ENCODE measurements at regions not wholly inside any gene's neighbourhood (a gene's known extent, or its start where the extent isn't known, plus 50 kb on each side); places are given as distances from the start of the nearest gene placed in this dataset.

DNA sequence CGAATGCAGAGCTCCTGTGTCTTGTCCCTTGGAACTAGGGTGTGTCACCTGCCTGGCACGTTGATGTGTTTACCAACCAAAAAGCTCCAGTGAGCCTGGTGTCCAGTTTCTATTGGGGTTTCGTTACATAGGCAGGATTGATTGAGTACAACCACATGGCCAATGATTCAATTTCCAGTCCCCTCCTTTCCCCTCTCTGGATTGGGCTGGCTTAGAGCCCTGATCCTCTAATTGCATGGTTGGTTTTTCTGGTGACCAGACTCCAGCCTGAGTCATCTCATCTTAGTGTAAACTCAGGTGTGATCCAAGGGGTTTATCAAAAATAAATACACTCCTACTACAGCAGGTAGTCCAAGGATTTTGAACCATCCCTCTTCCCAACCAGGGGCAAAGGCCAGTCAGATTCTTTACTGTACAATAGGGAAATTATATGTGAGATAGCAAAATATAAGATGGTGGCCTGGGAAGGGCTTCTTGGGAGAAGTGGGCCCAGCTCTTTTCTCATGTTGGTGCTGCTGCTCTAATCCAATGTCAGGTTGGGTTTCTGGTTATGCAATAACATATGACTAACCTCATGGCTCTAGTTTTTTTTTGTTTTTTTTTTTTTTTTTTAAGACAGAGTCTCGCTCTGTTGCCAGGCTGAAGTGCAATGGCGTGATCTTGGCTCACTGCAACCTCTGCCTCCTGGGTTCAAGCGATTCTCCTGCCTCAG lies 64.7 kb upstream of the MGAT5 start:
- H3K27me3 ChIP-seq (replicated peaks; ENCODE audit: control insufficient read depth, insufficient read depth, low read length): no peaks in the 10 kb centered on the region
- no peaks in the 10 kb centered on the region for H3K9me3 ChIP-seq (ENCODE audit: control insufficient read depth, low read length)
- H3K4me1 ChIP-seq (ENCODE audit: control insufficient read depth, insufficient read depth, low read length): peaks cover 11% of the 10 kb centered on the region
- no peaks in the 10 kb centered on the region for H3K36me3 ChIP-seq (ENCODE audit: control insufficient read depth, insufficient read depth, low read length, severe bottlenecking)
- no peak overlapping the region for H3K4me3 ChIP-seq (ENCODE audit: low read length)
- DNase-seq (ENCODE audit: low read depth): peak; percentile 45
- no peak overlapping the region for H3K9ac ChIP-seq (ENCODE audit: low read length)

DNA sequence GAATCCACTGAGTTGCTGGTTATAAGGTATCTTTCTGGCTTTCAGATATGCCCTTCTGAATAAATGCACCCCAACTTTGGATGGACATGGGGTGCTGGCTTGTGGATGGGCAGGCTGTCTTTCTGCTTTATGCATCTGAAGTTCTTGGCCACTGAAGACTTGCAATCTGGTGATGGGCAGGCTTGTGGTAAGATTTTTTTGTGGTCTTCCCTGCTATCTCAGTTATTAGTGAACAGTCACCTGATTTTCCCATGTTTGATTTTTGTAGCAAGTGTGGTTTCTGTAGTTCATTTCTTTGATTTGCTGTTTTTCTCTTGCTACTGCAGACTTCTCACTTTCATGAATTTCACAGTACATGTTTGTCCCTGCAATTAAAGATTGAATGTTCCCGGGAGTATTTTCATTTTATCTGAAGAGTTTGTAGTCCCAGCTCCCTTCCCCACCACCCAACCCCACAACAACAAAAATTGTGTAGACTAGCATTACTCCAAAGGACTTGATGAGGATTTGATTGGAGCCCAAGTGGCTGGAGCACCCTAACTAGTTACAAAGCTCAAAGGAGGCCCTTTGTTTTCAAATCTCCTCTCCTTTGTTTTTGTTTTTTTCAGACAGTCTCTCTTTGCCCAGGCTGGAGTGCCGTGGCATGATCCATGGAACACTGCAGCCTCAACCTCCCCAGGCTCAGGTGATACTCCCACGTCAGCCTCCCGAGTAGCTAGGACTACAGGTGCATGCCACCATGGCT lies 63.6 kb upstream of the MGAT5 start:
- Histone ChIP-seq H3K27me3 (replicated peaks; ENCODE audit: control insufficient read depth, insufficient read depth, low read length) (no peaks in the 10 kb centered on the region), H3K36me3 (ENCODE audit: control insufficient read depth, insufficient read depth, low read length, severe bottlenecking) (no peaks in the 10 kb centered on the region), H3K9ac (ENCODE audit: low read length) (no peak overlapping the region), H3K9me3 (ENCODE audit: control insufficient read depth, low read length) (no peaks in the 10 kb centered on the region), H3K4me3 (ENCODE audit: low read length) (no peak overlapping the region), H3K4me1 (ENCODE audit: control insufficient read depth, insufficient read depth, low read length) (peaks cover 11% of the 10 kb centered on the region)
- no peak for DNase-seq (ENCODE audit: low read depth)

DNA sequence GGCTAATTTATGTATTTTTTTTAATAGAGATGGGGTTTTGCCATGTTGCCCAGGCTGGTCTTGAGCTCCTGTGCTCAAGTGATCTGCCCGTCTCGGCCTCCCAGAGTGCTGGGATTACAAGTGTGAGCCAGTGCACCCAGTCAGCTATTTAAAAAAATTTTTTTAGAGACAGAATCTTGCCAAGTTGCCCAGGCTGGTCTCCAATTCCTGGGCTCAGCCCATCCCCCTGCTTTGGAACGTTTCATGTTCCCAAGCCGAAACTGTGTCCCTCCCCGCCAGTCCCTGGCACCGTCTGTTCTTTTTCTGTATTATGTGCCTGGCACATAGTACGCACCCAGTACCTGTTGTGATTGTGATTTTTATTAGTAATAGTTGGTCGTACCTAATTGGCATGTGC lies 63.1 kb upstream of the MGAT5 start:
- H3K9ac ChIP-seq (ENCODE audit: low read length): no peak overlapping the region
- no peaks in the 10 kb centered on the region for H3K27me3 ChIP-seq (replicated peaks; ENCODE audit: control insufficient read depth, insufficient read depth, low read length)
- H3K9me3 ChIP-seq (ENCODE audit: control insufficient read depth, low read length): no peaks in the 10 kb centered on the region
- DNase-seq (ENCODE audit: low read depth): no peak
- no peaks in the 10 kb centered on the region for H3K36me3 ChIP-seq (ENCODE audit: control insufficient read depth, insufficient read depth, low read length, severe bottlenecking)
- H3K4me1 ChIP-seq (ENCODE audit: control insufficient read depth, insufficient read depth, low read length): peaks cover 11% of the 10 kb centered on the region
- H3K4me3 ChIP-seq (ENCODE audit: low read length): no peak overlapping the region

DNA sequence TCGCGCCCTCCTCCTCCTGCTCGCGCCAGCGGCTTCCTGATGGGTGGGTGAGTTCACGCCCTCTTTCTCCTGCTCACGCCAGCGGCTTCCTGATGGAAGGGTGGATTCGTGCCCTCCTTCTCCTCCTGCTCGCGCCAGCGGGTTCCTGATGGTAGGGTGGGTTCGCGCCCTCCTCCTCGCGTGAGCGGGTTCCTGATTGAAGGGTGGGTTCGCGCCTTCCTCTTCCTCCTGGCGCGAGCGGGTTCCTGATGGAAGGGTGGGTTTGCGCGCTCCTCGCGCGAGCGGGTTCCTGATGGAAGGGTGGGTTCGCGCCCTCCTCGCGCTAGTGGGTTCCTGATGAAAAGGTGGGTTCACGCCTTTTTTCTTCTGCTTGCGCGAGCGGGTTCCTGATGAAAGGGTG lies 62.0 kb upstream of the MGAT5 start:
- Histone ChIP-seq H3K4me3 (ENCODE audit: low read length) (no peak overlapping the region), H3K27me3 (replicated peaks; ENCODE audit: control insufficient read depth, insufficient read depth, low read length) (no peaks in the 10 kb centered on the region), H3K36me3 (ENCODE audit: control insufficient read depth, insufficient read depth, low read length, severe bottlenecking) (no peaks in the 10 kb centered on the region), H3K9ac (ENCODE audit: low read length) (no peak overlapping the region), H3K9me3 (ENCODE audit: control insufficient read depth, low read length) (no peaks in the 10 kb centered on the region), H3K4me1 (ENCODE audit: control insufficient read depth, insufficient read depth, low read length) (peaks cover 11% of the 10 kb centered on the region)
- no peak for DNase-seq (ENCODE audit: low read depth)

DNA sequence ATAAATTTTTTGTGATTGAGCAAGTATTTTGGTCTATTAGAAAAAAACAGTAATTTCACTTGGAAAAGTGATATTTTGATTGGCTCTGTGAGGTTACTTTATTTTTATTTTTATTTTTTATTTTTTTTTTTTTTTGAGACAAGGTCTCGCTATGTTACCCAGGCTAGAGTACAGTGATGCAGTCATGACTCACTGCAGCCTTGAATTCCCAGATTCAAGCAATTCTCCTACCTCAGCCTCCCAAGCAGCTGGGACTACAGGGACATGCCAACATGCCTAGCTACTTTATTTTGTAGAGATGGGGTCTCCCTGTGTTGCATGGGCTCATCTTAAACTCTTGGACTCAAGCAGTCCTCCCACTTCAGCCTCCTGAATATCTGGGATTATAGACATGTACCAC lies 60.9 kb upstream of the MGAT5 start:
- Histone ChIP-seq H3K9ac (ENCODE audit: low read length) (no peak overlapping the region), H3K4me3 (ENCODE audit: low read length) (no peak overlapping the region), H3K9me3 (ENCODE audit: control insufficient read depth, low read length) (no peaks in the 10 kb centered on the region), H3K4me1 (ENCODE audit: control insufficient read depth, insufficient read depth, low read length) (peaks cover 11% of the 10 kb centered on the region), H3K36me3 (ENCODE audit: control insufficient read depth, insufficient read depth, low read length, severe bottlenecking) (no peaks in the 10 kb centered on the region), H3K27me3 (replicated peaks; ENCODE audit: control insufficient read depth, insufficient read depth, low read length) (no peaks in the 10 kb centered on the region)
- DNase-seq (ENCODE audit: low read depth): no peak

DNA sequence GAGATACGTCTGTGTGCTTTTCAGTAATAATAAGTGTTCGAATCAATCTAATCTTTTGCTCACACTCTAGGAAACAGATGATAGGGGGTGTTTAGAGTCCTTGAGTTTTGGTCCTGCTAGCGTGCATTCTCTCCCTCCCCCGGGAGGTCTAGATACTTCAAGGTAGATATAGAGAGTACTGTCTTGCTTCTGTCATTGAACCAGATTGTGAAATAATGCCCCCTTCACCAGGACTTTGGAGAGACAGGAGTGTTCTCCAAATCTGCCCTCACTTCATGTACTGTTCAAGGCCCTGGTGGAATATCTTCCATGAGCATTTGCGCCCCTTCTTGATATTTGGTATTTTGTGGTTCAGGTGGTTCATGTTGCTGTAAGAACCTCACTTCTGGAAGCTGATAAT lies 59.4 kb upstream of the MGAT5 start:
- Histone ChIP-seq H3K27me3 (replicated peaks; ENCODE audit: control insufficient read depth, insufficient read depth, low read length) (no peaks in the 10 kb centered on the region), H3K4me1 (ENCODE audit: control insufficient read depth, insufficient read depth, low read length) (peaks cover 11% of the 10 kb centered on the region), H3K36me3 (ENCODE audit: control insufficient read depth, insufficient read depth, low read length, severe bottlenecking) (no peaks in the 10 kb centered on the region), H3K4me3 (ENCODE audit: low read length) (no peak overlapping the region), H3K9me3 (ENCODE audit: control insufficient read depth, low read length) (no peaks in the 10 kb centered on the region), H3K9ac (ENCODE audit: low read length) (no peak overlapping the region)
- DNase-seq (ENCODE audit: low read depth): no peak

DNA sequence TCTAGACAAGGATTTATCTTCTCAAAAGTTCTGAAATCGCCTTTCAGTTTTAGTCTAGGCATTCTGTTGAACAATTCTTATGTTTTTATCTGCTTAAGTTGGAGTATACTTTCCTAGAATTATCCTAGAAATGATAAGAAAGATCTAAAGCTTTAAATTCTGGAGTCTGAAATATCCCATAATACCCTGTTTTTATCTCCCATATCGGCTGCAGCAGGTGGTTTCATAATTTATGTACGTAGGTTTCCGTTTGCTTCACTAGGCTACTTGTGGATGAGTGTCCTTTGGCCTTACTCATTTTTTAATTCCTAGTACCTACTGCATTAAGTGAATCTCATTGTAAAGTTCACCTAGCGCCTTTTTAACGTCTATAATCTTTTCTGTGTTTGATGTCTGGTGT lies 58.5 kb upstream of the MGAT5 start:
- DNase-seq (ENCODE audit: low read depth): no peak
- Histone ChIP-seq H3K9me3 (ENCODE audit: control insufficient read depth, low read length) (no peaks in the 10 kb centered on the region), H3K4me1 (ENCODE audit: control insufficient read depth, insufficient read depth, low read length) (peaks cover 11% of the 10 kb centered on the region), H3K4me3 (ENCODE audit: low read length) (no peak overlapping the region), H3K9ac (ENCODE audit: low read length) (no peak overlapping the region), H3K36me3 (ENCODE audit: control insufficient read depth, insufficient read depth, low read length, severe bottlenecking) (no peaks in the 10 kb centered on the region), H3K27me3 (replicated peaks; ENCODE audit: control insufficient read depth, insufficient read depth, low read length) (no peaks in the 10 kb centered on the region)

DNA sequence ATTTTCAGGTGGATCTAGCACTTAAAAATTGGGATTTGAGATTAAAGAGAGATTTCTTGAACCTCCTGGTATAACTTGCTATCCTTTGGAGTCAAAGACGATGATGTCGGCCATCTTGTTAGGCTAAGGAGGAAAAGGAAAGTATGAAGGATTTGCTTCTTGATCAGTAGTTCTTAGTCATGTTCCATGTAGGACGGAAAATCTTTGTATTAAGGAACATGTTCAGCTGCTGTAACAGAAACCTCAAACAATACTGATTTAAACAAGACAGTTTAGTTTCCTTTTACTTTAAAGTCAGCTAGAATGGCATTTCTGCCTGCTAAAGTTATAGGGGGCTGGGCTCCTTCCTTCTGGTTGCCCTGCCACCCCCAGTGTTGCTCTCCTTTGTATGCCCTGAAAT lies 56.4 kb upstream of the MGAT5 start:
- Histone ChIP-seq H3K9ac (ENCODE audit: low read length) (no peak overlapping the region), H3K4me3 (ENCODE audit: low read length) (no peak overlapping the region), H3K27me3 (replicated peaks; ENCODE audit: control insufficient read depth, insufficient read depth, low read length) (no peaks in the 10 kb centered on the region), H3K36me3 (ENCODE audit: control insufficient read depth, insufficient read depth, low read length, severe bottlenecking) (no peaks in the 10 kb centered on the region), H3K4me1 (ENCODE audit: control insufficient read depth, insufficient read depth, low read length) (peaks cover 16% of the 10 kb centered on the region), H3K9me3 (ENCODE audit: control insufficient read depth, low read length) (no peaks in the 10 kb centered on the region)
- no peak for DNase-seq (ENCODE audit: low read depth)

DNA sequence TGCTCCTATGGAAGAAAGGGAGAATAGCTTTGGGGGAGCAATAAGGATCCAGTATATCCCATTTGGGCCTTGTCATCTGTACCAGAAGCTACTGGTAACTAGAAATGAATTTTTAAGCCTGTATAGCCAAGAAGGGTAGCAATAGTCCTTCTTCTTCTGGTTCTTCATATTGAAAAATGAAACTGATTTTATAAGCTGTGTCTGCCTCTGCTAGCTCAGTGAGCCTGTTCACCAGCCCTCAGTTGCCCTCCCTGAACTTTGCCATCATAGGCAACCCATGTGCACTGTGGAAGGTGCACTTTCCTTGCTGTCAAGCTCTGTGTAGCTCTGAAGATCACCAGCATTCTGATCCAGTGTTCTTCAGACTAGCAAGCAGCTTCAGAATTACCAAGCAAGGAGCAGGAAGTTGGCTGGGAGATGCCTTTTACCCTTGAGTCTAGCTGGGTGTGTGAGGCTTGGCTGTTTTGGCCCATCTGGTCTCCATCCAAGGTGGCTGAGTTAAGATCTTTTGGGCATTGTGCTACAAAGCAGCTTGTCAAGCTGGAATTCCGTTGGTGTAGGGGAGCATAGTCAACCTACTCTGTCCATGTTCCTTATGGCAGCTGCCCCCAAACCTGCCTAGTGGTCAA lies 55.8 kb upstream of the MGAT5 start:
- no peak overlapping the region for H3K4me3 ChIP-seq (ENCODE audit: low read length)

DNA sequence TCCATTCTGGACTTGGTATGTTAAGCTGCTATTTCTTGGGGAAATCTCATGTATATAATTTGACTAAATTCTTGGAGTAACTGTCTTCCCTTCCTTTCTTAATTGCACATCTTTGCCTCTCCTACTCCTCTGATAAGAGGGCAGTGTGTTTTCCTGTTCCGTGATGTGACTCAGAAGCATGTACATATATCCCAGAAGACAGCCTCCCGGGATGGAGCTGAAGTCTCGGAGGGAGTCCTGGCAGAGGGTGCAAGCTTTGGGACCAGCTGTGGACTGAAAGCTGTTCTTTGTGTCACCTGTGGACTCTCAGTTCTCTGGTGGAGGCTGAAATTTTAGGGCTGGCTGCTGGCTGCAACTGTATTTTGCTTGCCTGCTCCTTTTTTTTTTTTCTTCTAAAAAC lies 54.7 kb upstream of the MGAT5 start:
- Histone ChIP-seq H3K4me1 (ENCODE audit: control insufficient read depth, insufficient read depth, low read length) (peaks cover 10% of the 10 kb centered on the region), H3K27me3 (replicated peaks; ENCODE audit: control insufficient read depth, insufficient read depth, low read length) (no peaks in the 10 kb centered on the region), H3K36me3 (ENCODE audit: control insufficient read depth, insufficient read depth, low read length, severe bottlenecking) (no peaks in the 10 kb centered on the region), H3K9ac (ENCODE audit: low read length) (no peak overlapping the region), H3K4me3 (ENCODE audit: low read length) (no peak overlapping the region), H3K9me3 (ENCODE audit: control insufficient read depth, low read length) (no peaks in the 10 kb centered on the region)
- no peak for DNase-seq (ENCODE audit: low read depth)

More for the DNA sequence above, 55.8 kb upstream of the MGAT5 start:
- no peaks in the 10 kb centered on the region for H3K9me3 ChIP-seq (ENCODE audit: control insufficient read depth, low read length)
- H3K36me3 ChIP-seq (ENCODE audit: control insufficient read depth, insufficient read depth, low read length, severe bottlenecking): no peaks in the 10 kb centered on the region
- no peak overlapping the region for H3K9ac ChIP-seq (ENCODE audit: low read length)
- peaks cover 20% of the 10 kb centered on the region for H3K4me1 ChIP-seq (ENCODE audit: control insufficient read depth, insufficient read depth, low read length)
- H3K27me3 ChIP-seq (replicated peaks; ENCODE audit: control insufficient read depth, insufficient read depth, low read length): no peaks in the 10 kb centered on the region
- no peak for DNase-seq (ENCODE audit: low read depth)

DNA sequence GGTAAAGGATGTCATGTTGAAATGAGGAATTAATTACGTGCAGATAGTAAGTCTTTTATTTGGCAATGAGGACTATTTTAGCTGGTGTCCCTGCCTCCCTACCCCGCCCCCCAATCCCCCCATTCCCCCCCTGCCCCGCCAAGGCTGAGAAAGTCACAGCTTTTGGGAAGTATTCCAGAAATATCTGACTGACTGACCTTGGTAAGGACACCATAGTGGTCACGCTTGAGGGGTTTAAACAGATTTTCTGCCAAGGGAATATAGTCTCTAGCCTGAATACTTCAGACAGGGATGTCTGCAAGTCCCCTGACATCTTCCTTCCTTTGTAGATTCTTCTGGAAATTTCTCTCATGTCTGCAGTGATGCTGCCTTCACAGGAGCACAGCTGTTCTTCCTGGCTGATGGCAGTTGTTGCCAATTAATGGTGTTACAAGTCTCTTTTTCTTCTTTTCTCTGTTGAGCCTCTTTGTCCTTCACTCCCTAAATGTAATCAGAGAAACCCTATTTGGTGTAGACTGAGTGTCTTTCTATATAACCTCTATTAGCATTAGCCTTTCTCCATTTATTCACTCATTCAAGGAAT lies 53.7 kb upstream of the MGAT5 start:
- Histone ChIP-seq H3K4me3 (ENCODE audit: low read length) (no peak overlapping the region), H3K9ac (ENCODE audit: low read length) (no peak overlapping the region), H3K4me1 (ENCODE audit: control insufficient read depth, insufficient read depth, low read length) (peaks cover 9% of the 10 kb centered on the region), H3K9me3 (ENCODE audit: control insufficient read depth, low read length) (no peaks in the 10 kb centered on the region), H3K36me3 (ENCODE audit: control insufficient read depth, insufficient read depth, low read length, severe bottlenecking) (no peaks in the 10 kb centered on the region), H3K27me3 (replicated peaks; ENCODE audit: control insufficient read depth, insufficient read depth, low read length) (no peaks in the 10 kb centered on the region)
- no peak for DNase-seq (ENCODE audit: low read depth)

Data from adipocyte (in vitro differentiated cells).